Right renal pelvis (tissue), 4 donors: ENCODE measurements at regions not wholly inside any gene's neighbourhood (a gene's known extent, or its start where the extent isn't known, plus 50 kb on each side); places are given as distances from the start of the nearest gene placed in this dataset.
"Not testable (repeated sequence)": the region's sequence is repeated elsewhere in the genome, so short reads cannot be mapped to it uniquely, and the experiment has no call there.

Experiments
- DNase-seq, 4 donors: peaks; one replicate each; pipeline ENCODE4 v3.0.0-alpha.2; 2013; ENCODE audit warnings: low read depth in 4 of 4, low spot score in 3 of 4, missing footprints in 1 of 4

DNA sequence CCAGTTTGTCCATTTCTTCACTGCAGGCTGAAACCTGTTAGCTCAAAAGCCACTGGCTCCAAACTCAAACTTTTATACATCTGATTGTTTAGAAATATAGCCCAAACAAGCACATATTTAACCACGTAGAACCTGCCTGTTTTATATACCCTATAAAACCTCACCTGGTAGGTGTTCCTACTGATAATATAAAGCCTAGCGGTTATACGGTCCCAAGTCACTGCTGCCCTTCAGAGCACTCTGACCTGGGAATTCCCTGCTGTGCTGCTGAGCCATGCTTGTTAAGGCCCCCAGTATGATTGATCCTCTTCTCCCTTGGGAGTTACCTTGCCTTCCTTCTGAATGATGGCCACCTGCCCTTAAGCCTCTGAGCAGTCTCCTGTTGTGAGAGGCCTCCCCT lies 432.8 kb upstream of the LCORL start:
- DNase-seq: no peak

DNA sequence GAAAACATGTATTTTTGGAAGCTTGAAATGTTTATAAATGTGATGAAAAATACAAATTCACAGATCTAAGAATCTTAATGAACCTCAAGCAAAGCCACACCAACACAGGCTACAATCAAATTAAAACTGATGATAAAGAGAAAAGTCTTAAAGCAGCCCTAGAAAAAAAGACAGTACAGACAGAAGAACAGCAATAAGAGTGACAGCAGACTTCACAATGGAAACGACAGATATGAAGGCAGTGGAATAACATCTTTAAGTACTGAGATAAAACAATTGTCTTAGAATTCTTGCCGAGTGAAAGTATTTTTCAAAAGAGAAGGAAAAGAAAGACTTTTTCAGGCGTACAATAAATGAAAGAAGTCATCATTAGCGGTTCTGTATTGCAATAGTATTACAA lies 423.6 kb upstream of the LCORL start:
- no peak for DNase-seq

DNA sequence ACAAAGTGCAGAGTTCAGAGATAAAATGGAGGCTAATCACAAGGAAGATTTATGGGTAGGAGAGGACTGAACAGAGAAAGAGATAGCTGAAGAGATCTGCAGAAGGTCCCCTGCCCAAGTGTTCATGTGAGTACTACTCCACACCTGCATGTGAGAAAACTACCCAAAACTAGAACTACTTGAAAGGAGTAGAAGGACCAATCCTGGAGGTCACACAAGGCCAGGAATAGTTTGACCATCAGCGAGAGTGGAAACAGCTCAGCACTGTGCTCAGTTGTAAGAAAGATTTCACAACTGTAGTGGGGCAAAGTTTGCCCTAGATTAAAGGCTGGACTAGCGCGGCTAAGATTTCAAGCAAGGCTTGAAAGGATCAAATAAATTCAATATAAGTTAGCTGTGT lies 422.7 kb upstream of the LCORL start:
- no peak for DNase-seq

DNA sequence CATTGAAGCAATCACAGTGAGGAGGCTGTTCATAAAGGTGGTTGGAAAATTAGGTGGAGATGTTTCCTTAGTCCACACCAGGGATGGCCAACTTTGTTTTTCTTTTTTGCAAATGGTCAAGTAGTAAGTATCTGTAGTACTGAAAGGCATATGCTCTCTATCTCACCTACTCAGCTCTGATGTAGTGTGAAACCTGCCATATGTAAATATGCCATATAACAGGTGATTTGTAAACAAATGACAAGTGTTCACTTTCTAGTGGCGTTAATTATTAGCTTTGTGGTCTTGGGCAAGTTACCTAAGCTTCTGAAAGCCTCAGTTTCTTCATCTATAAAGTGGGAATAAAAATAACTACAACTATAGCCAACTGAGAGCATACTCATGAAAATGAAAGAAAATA lies 421.4 kb upstream of the LCORL start:
- DNase-seq: no peak

DNA sequence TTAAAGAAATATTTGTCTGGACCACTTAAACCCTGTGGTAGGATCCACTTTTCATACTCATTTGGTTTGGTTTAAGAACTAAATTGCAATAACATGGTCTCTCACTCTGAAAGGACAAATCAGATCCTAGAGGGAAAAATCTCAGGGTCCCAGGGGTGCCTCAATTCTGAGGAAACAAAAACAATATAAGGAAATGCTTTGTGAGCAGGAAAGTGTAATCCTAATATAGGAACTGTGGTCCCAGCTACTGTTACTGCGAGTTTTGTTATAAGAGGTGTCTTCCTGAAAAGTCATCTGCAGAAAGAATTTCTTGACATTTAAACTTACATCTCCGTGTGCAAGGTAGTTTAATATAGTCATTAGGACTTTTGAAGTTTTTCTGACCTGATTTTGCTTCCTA lies 420.1 kb upstream of the LCORL start:
- no peak for DNase-seq

DNA sequence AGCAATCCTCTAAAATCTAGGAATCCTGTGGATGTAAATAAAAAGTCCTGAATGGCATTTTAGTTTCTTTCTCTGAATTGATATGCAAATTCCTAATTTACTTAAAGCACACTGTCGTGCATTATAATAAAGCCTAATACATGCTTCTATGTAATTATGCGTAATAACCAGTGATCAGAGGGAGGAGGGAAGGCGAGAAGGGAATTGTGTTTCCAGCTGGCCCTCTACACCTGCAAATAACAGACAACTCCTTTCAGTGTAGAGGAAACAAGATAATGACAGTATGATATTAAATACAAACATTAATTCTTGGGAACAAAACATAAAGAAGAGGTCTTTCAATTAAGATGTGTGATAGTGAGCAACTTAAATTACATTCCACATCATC lies 419.6 kb upstream of the LCORL start:
- DNase-seq: no peak

DNA sequence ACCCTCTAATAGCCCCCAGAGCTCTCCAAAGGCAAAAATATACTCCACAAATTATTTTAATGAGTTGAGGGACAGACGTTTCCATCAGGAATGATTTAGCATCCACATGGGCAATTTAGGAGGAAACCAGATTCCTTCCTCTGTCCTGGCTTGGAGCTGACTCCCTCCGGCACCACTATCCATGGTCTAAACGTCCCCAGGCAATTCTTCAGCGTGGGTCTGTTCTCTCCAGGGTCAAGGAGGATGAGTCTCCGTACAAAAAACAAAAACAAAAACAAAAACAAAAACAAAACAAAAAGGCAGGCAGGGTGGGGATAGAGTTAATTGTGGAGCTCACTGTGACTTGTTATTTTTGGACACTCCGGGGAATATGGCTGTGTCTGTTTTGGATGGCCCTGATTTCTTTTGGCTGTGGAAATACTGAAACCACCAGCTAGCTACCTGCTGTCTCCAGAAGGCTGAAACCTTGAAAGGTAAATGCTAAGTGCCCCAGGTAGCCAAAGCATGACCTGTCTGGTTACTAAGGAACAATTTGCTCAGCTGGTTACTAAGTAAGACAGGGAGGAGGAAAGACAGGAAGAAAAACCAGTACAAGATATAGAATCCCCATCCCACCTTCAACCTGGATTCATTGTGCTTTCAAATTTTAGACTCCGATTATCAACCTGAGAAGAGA lies 419.1 kb upstream of the LCORL start:
- no peak for DNase-seq

DNA sequence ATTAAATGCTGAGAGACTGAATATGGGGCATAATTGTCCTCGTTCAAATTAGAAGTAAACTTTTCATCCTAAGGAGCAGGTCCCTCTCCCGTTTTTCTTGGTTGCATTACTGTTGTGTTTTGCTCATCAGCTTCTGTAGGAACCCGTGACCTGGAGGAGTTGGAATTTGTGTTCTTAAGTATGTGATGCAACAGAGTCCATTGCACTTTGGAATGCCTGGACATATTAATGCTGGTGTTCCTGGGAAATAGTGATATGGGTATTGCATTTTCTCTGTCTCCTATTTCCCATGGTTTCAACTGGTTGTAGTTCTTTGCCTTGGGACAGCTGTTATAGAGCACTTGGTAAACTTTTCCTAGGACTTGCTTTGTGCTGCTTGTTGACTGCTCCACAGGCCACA lies 417.8 kb upstream of the LCORL start:
- no peak for DNase-seq

DNA sequence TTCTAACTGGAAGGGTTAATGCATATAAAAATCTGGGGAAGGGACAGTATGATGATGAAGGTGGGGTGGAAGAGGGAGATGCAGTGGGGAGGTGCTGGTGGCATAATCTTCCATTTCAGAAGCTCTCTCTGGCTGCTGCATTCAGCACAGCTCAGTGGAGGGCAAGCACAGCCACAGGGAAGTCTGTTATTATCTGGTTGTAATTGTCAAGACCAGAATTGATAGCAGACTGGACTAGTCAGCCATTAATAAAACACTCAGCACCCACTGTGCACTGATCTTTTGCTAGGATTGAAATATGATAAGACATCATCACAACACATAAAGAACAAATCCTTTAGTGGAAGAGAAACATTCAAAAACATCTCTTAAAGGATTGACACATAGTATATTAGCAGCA lies 414.2 kb upstream of the LCORL start:
- DNase-seq: no peak

DNA sequence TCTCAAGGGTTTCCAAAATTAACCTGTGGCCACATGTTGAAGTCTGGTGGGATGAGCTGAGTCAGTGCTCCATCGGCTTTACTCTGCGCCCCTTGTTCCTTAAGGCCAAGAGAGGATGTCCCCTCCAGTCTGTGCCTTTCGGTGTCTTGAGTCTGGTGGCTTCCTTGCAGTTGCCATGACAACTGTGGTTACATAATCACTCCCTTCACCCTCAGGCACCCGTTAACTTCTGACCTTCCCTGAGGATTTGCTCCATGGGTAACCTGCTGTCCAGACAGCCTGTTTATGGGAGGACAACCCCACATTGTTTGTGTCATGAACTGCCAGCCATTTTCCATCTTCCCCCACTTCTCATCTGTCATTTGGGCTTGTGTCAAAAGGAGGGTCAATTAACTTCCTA lies 401.1 kb upstream of the LCORL start:
- no peak for DNase-seq

DNA sequence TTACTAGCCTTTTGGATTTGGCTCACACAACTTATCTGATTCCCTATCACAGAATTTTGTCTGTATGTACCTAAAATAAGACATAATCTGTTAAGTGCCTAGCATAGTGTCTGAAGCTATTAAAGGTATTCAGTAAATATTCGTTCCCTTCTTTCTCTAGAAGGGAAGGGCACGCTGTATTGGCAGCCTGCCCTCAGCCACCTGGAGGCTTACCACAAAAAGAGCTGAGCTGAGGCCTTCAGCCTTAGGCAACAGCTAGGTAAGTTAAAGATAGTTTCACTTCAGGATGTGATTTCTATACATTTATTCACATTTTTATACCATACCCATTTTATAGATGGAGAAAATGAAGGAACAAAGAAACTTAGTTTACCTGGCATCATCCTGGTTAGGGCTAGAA lies 400.0 kb upstream of the LCORL start:
- no peak for DNase-seq

DNA sequence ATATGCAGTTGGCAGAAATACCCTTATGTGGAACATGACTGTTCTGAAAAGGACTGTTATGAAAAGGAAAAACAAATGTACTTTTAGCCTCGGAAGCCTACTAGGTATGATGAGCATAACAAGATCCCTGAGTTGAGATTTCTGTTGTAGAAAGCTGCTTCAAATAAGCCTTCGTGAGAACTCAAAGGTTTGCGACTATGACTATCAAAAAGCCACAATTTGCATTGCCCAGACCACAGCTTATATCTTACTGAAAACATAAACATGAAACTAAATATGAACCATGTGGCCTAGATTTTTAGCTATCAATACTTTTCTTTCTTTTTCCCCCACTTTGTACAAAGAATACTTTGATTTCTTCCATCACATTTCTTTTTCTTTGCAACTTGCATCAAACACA lies 398.2 kb upstream of the LCORL start:
- DNase-seq: no peak

DNA sequence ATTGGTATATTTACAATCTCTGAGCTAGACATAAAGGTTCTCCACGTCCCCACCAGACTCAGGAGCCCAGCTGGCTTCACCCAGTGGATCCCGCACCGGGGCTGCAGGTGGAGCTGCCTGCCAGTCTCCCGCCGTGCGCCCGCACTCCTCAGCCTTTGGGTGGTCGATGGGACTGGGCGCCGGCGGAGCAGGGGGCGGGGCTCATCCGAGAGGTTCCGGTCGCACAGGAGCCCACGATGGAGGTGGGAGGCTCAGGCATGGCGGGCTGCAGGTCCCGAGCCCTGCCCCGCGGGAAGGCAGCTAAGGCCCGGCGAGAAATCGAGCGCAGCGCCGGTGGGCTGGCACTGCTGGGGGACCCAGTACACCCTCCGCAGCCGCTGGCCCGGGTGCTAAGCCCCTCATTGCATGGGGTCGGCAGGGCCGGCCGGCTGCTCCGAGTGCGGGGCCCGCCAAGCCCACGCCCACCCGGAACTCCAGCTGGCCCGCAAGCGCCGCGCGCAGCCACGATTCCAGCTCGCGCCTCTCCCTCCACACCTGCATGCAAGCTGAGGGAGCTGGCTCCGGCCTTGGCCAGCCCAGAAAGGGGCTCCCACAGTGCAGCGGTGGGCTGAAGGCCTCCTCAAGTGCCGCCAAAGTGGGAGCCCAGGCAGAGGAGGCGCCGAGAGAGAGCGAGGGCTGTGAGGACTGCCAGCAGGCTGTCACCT lies 396.8 kb upstream of the LCORL start:
- not testable (repeated sequence) for DNase-seq

DNA sequence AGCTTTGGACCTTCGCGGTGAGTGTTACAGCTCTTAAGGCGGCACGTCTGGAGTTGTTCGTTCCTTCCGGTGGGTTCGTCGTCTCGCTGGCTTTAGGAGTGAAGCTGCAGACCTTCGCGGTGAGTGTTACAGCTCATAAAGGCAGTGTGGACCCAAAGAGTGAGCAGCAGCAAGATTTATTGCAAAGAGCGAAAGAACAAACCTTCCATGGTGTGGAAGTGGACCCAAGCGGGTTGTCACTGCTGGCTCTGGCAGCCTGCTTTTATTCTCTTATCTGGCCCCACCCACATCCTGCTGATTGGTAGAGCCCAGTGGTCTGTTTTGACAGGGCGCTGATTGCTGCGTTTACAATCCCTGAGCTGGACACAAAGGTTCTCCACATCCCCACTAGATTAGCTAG lies 396.1 kb upstream of the LCORL start:
- DNase-seq: not testable (repeated sequence)

DNA sequence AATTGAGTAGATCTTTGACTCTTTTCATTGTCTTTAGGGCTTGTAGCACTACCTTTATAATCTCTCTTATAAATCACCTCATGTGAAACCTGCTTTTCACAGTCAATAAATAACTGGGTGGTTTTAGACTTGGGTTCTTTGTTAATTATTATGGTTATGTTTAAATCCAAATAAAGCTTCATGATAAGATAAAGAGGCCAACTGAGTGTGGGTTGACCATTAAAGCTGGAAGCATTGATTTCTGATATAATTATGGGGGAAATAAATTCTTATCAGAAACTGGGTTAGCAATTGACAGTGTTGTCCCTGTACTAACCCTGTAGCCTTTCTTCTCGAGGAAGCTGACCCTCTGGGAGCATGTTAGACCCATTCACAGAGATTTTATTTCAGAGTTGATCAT lies 384.7 kb upstream of the LCORL start:
- DNase-seq: no peak

DNA sequence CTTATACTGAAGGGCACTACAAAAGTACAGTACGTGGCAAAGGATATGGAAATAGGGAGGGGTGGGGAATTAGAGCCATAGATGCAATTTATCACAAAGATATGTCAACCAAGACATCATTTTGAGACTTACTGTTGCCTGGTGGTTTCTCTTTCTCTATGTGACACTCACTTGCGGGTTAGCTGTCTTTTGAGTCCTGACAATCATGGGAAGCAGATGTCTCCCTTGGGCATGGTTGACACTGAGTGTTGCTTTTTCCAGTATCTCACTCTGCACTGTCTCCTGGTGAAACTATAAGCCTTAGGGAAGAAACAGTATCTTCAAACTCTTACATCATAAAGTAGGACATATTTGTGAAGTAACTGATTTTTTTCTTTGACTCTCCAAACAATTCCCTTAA lies 383.5 kb upstream of the LCORL start:
- no peak for DNase-seq

DNA sequence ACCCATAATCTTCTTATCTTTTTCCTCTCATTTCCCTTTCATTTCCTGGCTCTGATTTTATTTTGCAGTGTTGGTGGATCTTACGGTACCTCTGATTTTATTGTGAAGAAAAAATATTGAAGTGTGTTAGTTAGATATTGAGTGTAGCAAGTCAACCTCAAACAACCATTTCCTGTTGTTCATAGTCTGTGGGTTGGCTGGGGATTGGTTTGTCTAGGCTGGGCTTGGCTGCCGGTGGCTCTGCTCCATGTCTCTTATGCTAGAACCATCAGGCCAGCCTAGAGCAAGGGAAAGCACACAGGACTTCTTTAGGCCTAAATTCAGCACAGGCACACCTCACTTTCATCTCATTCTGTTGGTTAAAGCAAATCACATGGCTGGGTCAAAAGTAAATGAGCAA lies 383.1 kb upstream of the LCORL start:
- DNase-seq: no peak

DNA sequence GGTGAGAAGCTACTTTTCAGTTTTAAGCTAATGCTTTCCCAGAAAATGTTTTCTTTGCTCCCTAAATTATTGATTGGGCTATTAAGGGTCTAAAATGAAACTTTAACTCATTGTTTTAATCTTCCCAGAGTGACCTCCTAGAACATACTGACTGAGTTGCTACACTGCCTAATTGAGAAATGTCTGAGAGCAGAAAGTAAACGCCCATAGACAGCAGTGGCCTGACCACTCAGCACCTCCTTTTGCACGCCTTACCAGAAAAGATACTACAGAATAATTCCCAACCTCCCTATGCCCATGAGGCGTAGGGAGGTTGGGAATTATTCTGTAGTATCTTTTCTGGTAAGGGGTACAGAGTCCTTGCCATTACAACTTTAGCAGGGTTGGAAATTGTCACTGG lies 381.8 kb upstream of the LCORL start:
- DNase-seq: no peak

DNA sequence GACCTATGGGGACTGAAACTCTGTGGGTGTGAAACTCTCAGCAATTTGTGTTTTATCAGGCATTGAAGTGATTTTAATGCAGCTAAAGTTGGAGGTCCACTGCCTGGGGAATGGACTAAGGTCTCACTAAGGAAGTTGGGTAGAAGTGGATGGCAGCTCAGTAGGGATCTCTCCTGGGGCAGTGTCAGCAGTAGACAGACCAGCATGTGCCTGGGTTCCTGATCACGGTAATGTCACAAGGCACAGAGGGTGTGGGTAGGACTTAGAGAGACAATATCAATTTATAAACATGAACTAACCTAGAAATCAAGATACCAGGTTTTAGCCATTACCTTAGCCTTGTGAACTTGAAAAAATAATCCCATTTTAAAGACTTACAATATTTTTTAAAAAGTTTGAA lies 380.3 kb upstream of the LCORL start:
- no peak for DNase-seq

DNA sequence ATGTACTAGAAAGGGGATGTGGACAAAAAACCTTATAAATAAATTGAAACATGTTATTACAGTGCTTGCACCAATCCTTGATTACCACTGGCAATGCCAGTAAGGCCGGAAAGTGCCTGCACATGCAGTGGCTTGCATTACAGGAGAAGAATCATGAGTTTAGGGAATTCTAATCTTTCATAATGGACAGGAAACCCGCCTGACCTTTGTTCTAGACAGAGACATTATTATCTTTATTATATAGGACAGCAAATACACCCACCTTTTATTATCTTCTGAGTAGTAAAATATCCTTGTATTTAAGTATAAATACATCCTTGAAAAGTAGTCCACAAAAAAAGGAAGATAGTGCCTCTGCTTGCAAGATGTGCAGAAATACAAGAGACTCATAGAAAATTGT lies 379.9 kb upstream of the LCORL start:
- no peak for DNase-seq

DNA sequence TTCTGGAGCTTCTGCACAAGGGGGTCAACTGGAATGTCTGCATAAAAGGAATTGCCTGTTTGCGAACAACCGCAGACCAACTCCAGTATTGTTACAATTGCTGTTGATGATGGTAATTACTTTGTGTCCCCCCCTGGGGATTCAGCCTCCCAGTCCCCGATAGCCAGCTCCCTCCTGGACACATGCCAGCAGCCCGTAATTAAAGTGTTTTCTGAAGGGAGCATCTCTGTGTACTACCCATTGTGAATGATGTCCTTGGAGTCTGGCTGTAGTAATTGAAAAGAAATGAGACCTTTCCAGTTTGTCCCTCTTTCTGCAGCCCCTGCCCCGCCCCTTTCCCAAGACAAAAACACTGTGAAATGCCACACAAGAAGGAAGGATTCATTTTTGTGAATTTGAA lies 377.1 kb upstream of the LCORL start:
- no peak for DNase-seq

DNA sequence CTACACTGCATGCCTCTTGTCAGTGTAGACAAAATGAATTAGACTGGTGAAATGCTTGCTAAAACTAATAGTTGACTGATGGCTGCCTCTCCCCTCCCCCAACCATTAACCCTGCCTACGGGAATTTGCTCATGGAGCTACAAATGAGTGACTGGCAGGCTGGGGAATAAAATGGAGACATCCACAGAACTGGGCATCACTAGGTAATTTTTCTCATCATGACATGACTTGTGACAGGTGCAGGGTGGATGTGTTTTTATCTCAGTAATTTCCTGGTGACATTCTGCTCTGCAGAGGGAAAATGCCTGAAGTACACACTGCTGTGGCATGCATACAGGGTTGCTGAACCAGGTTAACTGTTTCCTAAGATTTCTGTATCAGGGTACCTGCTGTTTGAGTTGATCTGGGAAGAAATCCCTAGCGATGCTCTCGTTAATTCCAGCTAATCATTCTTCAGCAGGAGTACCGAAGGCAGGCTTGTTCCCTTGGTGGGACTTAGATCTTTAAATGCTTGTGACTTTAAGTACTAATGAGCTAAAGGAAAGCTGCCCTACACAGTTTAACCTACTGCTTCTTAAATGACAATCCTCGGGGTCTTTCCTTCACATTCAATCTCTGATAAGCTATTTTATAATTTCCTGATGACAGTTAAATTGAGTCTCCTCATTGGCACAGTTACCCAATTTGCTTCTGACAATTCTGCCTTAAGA lies 376.3 kb upstream of the LCORL start:
- DNase-seq: no peak
